ENCODE measurements at regions not wholly inside any gene's neighbourhood (a gene's known extent, or its start where the extent isn't known, plus 50 kb on each side); places are given as distances from the start of the nearest gene placed in this dataset.

DNA sequence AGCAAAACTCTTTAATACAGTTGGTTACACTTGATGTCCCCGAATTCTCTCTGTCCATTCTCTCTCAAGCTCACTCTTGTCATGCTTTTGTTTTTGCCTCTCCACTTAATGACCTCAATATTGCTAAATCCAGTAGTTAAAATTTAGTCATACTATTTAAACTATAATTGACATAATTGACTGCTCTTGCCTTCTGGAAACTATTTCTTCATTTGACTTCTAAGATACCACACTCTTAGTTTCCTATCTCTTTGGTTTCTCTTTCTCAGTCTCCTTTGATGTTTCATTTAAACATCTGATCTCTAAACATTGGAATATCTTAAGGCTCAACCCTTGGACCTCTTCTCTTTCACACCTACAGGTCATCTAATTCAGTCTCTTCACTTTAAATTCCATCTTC, 211.3 kb downstream of the COG6 start:
- Histone ChIP-seq H3K4me3 (ENCODE audit: low read depth, low read length) (no peak overlapping the region), H3K9me3 (ENCODE audit: control insufficient read depth, insufficient read depth, low read depth, low read length) (no peaks in the 10 kb centered on the region), H3K36me3 (ENCODE audit: control insufficient read depth in 2 of 2, insufficient read depth in 1 of 2, low read length in 2 of 2) (no peaks in the 10 kb centered on the region), H3K27ac (ENCODE audit: extremely low read depth, low read depth, low read length) (no peak overlapping the region), H3K4me1 (ENCODE audit: control insufficient read depth, insufficient read depth, low read length) (no peaks in the 10 kb centered on the region)
- TF ChIP-seq ZNF302 (tag by site-specific recombination; IDR thresholded peaks at IDR 0.05; ENCODE audit: low read depth) (no peak), ZNF629 (tag by site-specific recombination; IDR thresholded peaks at IDR 0.05) (no peak), ZNF274 (IDR thresholded peaks at IDR 0.05; ENCODE audit: low read length) (no peak), ZNF274 (tag by site-specific recombination; IDR thresholded peaks at IDR 0.05; ENCODE audit: borderline replicate concordance) (no peak), ZNF776 (tag by site-specific recombination; IDR thresholded peaks at IDR 0.05; ENCODE audit: borderline replicate concordance) (no peak), ZNF610 (tag by site-specific recombination; IDR thresholded peaks at IDR 0.05; ENCODE audit: borderline replicate concordance) (no peak), ZNF785 (tag by site-specific recombination; IDR thresholded peaks at IDR 0.05) (no peak), HOXA7 (CRISPR knock-in tag; IDR thresholded peaks at IDR 0.05; ENCODE audit: borderline replicate concordance) (no peak), REPIN1 (tag by site-specific recombination; IDR thresholded peaks at IDR 0.05; ENCODE audit: low read depth) (no peak), ZNF530 (tag by site-specific recombination; IDR thresholded peaks at IDR 0.05; ENCODE audit: low read depth) (no peak), ZNF394 (tag by site-specific recombination; IDR thresholded peaks at IDR 0.05; ENCODE audit: borderline replicate concordance) (no peak), KLF1 (tag by site-specific recombination; IDR thresholded peaks at IDR 0.05) (no peak), TCF7L2 (IDR thresholded peaks at IDR 0.05; ENCODE audit: borderline replicate concordance, low read depth, low read length) (no peak), ZNF335 (tag by site-specific recombination; conservative IDR thresholded peaks at IDR 0.05) (no peak), ZNF202 (tag by site-specific recombination; IDR thresholded peaks at IDR 0.05; ENCODE audit: borderline replicate concordance) (no peak), ZIC2 (tag by site-specific recombination; IDR thresholded peaks at IDR 0.05) (no peak), ZBTB8A (tag by site-specific recombination; IDR thresholded peaks at IDR 0.05) (no peak)
- TF ChIP-seq, protein P1, sequence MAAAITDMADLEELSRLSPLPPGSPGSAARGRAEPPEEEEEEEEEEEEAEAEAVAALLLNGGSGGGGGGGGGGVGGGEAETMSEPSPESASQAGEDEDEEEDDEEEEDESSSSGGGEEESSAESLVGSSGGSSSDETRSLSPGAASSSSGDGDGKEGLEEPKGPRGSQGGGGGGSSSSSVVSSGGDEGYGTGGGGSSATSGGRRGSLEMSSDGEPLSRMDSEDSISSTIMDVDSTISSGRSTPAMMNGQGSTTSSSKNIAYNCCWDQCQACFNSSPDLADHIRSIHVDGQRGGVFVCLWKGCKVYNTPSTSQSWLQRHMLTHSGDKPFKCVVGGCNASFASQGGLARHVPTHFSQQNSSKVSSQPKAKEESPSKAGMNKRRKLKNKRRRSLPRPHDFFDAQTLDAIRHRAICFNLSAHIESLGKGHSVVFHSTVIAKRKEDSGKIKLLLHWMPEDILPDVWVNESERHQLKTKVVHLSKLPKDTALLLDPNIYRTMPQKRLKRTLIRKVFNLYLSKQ (tag by site-specific recombination; IDR thresholded peaks at IDR 0.05; ENCODE audit: borderline replicate concordance): no peak
- TF ChIP-seq, protein P2, sequence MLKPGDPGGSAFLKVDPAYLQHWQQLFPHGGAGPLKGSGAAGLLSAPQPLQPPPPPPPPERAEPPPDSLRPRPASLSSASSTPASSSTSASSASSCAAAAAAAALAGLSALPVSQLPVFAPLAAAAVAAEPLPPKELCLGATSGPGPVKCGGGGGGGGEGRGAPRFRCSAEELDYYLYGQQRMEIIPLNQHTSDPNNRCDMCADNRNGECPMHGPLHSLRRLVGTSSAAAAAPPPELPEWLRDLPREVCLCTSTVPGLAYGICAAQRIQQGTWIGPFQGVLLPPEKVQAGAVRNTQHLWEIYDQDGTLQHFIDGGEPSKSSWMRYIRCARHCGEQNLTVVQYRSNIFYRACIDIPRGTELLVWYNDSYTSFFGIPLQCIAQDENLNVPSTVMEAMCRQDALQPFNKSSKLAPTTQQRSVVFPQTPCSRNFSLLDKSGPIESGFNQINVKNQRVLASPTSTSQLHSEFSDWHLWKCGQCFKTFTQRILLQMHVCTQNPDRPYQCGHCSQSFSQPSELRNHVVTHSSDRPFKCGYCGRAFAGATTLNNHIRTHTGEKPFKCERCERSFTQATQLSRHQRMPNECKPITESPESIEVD (tag by site-specific recombination; IDR thresholded peaks at IDR 0.05): no peak
- TF ChIP-seq, protein P3, sequence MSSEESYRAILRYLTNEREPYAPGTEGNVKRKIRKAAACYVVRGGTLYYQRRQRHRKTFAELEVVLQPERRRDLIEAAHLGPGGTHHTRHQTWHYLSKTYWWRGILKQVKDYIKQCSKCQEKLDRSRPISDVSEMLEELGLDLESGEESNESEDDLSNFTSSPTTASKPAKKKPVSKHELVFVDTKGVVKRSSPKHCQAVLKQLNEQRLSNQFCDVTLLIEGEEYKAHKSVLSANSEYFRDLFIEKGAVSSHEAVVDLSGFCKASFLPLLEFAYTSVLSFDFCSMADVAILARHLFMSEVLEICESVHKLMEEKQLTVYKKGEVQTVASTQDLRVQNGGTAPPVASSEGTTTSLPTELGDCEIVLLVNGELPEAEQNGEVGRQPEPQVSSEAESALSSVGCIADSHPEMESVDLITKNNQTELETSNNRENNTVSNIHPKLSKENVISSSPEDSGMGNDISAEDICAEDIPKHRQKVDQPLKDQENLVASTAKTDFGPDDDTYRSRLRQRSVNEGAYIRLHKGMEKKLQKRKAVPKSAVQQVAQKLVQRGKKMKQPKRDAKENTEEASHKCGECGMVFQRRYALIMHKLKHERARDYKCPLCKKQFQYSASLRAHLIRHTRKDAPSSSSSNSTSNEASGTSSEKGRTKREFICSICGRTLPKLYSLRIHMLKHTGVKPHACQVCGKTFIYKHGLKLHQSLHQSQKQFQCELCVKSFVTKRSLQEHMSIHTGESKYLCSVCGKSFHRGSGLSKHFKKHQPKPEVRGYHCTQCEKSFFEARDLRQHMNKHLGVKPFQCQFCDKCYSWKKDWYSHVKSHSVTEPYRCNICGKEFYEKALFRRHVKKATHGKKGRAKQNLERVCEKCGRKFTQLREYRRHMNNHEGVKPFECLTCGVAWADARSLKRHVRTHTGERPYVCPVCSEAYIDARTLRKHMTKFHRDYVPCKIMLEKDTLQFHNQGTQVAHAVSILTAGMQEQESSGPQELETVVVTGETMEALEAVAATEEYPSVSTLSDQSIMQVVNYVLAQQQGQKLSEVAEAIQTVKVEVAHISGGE (tag by site-specific recombination; conservative IDR thresholded peaks at IDR 0.05; ENCODE audit: low read depth): no peak
- POLR2A ChIA-PET: no interaction called here
- CTCF ChIA-PET: no interaction called here

DNA sequence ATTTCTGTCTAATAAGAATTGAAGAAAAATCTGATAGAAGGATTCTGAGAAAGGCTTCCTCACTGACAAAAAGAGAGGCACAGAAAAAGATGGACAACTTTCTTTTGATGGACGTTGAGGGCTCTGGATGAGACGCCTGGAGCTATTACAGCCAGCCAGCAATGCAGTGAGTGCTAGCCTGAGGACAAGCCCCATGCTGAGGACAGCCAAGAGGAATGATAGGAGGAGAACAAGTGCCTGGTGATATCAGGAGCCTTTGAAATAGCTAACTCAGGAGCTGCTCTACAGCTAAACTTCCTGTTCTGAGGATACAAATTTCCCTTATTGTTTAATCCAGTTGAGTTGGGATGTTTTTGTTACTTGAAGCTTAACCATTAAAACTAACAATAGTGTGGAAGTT, 212.3 kb downstream of the COG6 start:
- no peak overlapping the region for H3K27ac ChIP-seq (ENCODE audit: extremely low read depth, low read depth, low read length)
- H3K4me3 ChIP-seq (ENCODE audit: low read depth, low read length): no peak overlapping the region
- POLR2A ChIA-PET: no interaction called here
- CTCF ChIA-PET: no interaction called here
- H3K36me3 ChIP-seq (ENCODE audit: control insufficient read depth in 2 of 2, insufficient read depth in 1 of 2, low read length in 2 of 2): no peaks in the 10 kb centered on the region
- TF ChIP-seq YY2 (tag by site-specific recombination; IDR thresholded peaks at IDR 0.05) (no peak), SALL2 (tag by site-specific recombination; IDR thresholded peaks at IDR 0.05; ENCODE audit: borderline replicate concordance) (no peak), KLF7 (tag by site-specific recombination; IDR thresholded peaks at IDR 0.05; ENCODE audit: borderline replicate concordance) (no peak), ZNF274 (IDR thresholded peaks at IDR 0.05; ENCODE audit: low read length) (no peak), ZNF274 (tag by site-specific recombination; IDR thresholded peaks at IDR 0.05; ENCODE audit: borderline replicate concordance) (no peak), ZNF302 (tag by site-specific recombination; IDR thresholded peaks at IDR 0.05; ENCODE audit: low read depth) (no peak), OSR2 (tag by site-specific recombination; IDR thresholded peaks at IDR 0.05) (no peak)
- TF ChIP-seq, protein P4, sequence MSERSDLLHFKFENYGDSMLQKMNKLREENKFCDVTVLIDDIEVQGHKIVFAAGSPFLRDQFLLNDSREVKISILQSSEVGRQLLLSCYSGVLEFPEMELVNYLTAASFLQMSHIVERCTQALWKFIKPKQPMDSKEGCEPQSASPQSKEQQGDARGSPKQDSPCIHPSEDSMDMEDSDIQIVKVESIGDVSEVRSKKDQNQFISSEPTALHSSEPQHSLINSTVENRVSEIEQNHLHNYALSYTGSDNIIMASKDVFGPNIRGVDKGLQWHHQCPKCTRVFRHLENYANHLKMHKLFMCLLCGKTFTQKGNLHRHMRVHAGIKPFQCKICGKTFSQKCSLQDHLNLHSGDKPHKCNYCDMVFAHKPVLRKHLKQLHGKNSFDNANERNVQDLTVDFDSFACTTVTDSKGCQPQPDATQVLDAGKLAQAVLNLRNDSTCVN (tag by site-specific recombination; optimal IDR thresholded peaks at IDR 0.05): no peak
- no peaks in the 10 kb centered on the region for H3K4me1 ChIP-seq (ENCODE audit: control insufficient read depth, insufficient read depth, low read length)
- H3K9me3 ChIP-seq (ENCODE audit: control insufficient read depth, insufficient read depth, low read depth, low read length): no peaks in the 10 kb centered on the region
